Heart left ventricle (tissue), 13 donors: ENCODE measurements at regions not wholly inside any gene's neighbourhood (a gene's known extent, or its start where the extent isn't known, plus 50 kb on each side); places are given as distances from the start of the nearest gene placed in this dataset.

Source experiments
- POLR2A ChIP-seq, 2 donors: fragments of 450-650 bp; IDR thresholded peaks; one replicate each; pipeline ENCODE4 v1.6.1; 2017; ENCODE audit warnings: antibody characterized with exemption in 2 of 2, mild to moderate bottlenecking in 2 of 2, moderate library complexity in 2 of 2
- TF ChIP-seq, protein P1 (sequence below), 12 donors: fragments of 200-600 bp; sonication (generic) in 4 of 12; IDR thresholded peaks; one replicate each; pipeline versions ENCODE4 v1.5.0 to v1.8.0; 2018 to 2022; ENCODE audit warnings: antibody characterized with exemption in 12 of 12, mild to moderate bottlenecking in 5 of 12
- donor health status: ischemic (EF 13 %, LVEDD 7.1; RV severe dilation, severe dysfunction).
- donor health status: DM: no; HTN: yes; CAD: no.
- donor health status: DM: no; HTN: no; CAD: no.
- donor health status: ischemic (EF 25% LVEDD 6.9; RV normal size, moderate dysfunction).
- donor health status: ischemic (EF 25% LVEDD 5.7; RV mildly dilated, moderate dysfunction).
- donor health status: ischemic (EF 35%, LVEDD 5.7; RV mildly dilated, moderate dysfunction).
- donor health status: nonischemic (EF 11% LVEDD 7.7; RV severe dilation, severe dysfunction).
- donor health status: DM: yes; HTN: yes; CAD: no.
- donor health status: PGD.
- donor health status: ischemic (EF 29% LVEDD 5.4; RV normal size, mild dysfunction).
- donor health status: nonischemic (EF 23%, LVEDD 6.1; RV moderate dilation, normal function).

DNA sequence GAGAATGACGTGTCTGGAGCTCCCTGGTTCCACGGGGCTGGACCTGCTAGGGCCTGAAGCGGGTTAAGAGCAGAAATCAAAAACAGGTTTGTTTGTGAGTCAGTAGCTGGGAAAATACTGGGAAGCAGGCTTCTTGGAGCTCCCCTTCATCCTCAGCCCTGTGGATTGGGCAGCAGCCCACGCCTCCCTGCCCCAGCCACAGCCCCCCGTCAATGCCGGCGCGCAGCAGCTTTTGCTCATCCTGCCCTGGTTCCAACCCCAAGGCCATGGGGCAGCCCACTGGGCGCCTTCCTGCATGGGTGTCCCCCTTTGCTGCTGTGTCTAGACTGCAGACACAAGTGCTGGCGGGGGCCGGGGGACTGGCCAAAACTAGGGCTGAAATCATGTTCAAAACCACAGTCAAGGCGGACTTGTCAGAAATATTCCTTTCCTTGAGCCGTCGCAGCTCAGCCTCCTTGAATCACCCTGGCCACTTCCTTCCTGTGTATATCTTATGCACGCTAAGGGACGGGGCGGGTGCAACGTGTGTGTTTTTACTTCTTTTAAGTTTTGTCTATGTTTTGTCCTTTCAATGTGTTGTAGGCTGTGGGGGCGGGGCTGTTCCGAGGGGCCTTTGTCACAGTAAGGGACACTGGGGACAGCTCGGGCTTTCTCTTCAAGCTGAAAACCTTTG lies 108.1 kb downstream of the KLF13 start:
- TF ChIP-seq, protein P1, sequence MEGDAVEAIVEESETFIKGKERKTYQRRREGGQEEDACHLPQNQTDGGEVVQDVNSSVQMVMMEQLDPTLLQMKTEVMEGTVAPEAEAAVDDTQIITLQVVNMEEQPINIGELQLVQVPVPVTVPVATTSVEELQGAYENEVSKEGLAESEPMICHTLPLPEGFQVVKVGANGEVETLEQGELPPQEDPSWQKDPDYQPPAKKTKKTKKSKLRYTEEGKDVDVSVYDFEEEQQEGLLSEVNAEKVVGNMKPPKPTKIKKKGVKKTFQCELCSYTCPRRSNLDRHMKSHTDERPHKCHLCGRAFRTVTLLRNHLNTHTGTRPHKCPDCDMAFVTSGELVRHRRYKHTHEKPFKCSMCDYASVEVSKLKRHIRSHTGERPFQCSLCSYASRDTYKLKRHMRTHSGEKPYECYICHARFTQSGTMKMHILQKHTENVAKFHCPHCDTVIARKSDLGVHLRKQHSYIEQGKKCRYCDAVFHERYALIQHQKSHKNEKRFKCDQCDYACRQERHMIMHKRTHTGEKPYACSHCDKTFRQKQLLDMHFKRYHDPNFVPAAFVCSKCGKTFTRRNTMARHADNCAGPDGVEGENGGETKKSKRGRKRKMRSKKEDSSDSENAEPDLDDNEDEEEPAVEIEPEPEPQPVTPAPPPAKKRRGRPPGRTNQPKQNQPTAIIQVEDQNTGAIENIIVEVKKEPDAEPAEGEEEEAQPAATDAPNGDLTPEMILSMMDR (IDR thresholded peaks at IDR 0.05), result no peak
- no peak for TF ChIP-seq POLR2A (IDR thresholded peaks at IDR 0.05)
